Aorta (tissue), 5 donors: ENCODE measurements at regions not wholly inside any gene's neighbourhood (a gene's known extent, or its start where the extent isn't known, plus 50 kb on each side); places are given as distances from the start of the nearest gene placed in this dataset.

Source experiments
- ATAC-seq: fragments of 200-7000 bp; cut with Tn5 transposase; one replicate; pipeline ENCODE4 v1.9.1; 2022; ENCODE audit warnings: moderate library complexity; ENCODE audit not compliant: low FRiP score
- DNase-seq, 2 donors: peaks; one replicate each; pipeline ENCODE4 v3.0.0-alpha.2; 2020
- H3K27ac ChIP-seq, 2 donors: one replicate each; pipeline ENCODE4 v1.5.1; 2013; ENCODE audit warnings: low read length in 2 of 2, mild to moderate bottlenecking in 2 of 2, moderate library complexity in 2 of 2, control low read depth in 1 of 2, inconsistent platforms in 1 of 2, low read depth in 1 of 2
- H3K27me3 ChIP-seq, 2 donors: one replicate each; pipeline ENCODE4 v1.6.1; 2013; ENCODE audit warnings: control low read depth in 1 of 2, low read length in 1 of 2, mild to moderate bottlenecking in 1 of 2, moderate library complexity in 1 of 2; ENCODE audit not compliant: insufficient read depth in 2 of 2, control insufficient read depth in 1 of 2
- H3K36me3 ChIP-seq, 2 donors: one replicate each; pipeline ENCODE4 v1.6.1; 2013; ENCODE audit warnings: control low read depth in 1 of 2, low read length in 1 of 2, mild to moderate bottlenecking in 1 of 2; ENCODE audit not compliant: insufficient read depth in 2 of 2, control insufficient read depth in 1 of 2
- H3K4me1 ChIP-seq, 2 donors: one replicate each; pipeline ENCODE4 v1.6.1; 2013; ENCODE audit warnings: low read length in 2 of 2, control low read depth in 1 of 2, mild to moderate bottlenecking in 1 of 2, moderate library complexity in 1 of 2; ENCODE audit not compliant: insufficient read depth in 2 of 2, control insufficient read depth in 1 of 2
- H3K4me3 ChIP-seq, 2 donors: one replicate each; pipeline ENCODE4 v1.5.1; 2013; ENCODE audit warnings: low read length in 2 of 2, control low read depth in 1 of 2, mild to moderate bottlenecking in 1 of 2
- H3K9me3 ChIP-seq: one replicate; pipeline ENCODE4 v1.6.1; 2013; ENCODE audit warnings: mild to moderate bottlenecking, low read length; ENCODE audit not compliant: control insufficient read depth
- WGBS, 2 donors: extraction: QIAGEN DNeasy Blood & Tissue Kit; methylation state at CpG; one replicate each; pipeline ENCODE4 v1.1.7; 2013; 5-methylcytosine and 5-hydroxymethylcytosine counted together
- intact Hi-C, 2 donors: fragments of 100-400 bp; cut with DNase I; formaldehyde crosslinking; loops; one replicate each; pipeline versions ENCODE4 v1.14.2 to v1.15.0; 2022
- donor health status: healthy with polysubstance abuse.
- donor health status: Bipolar disorder and iron deficiency.
- donor health status: DM: no; HTN: no; CAD: no.
- donor health status: DM: no; HTN: no; CAD: no.
- donor health status: DM: yes; HTN: yes; CAD: no.

GRCh38 chr13:97148894-97149293 lies 73.2 kb upstream of the MBNL2 start:
- Histone ChIP-seq H3K9me3 (peaks cover 1% of the 10 kb centered on the region), H3K4me1 (peaks cover 0 to 2% of the 10 kb centered on the region in 2 donors), H3K27ac (no peak overlapping the region), H3K36me3 (no peaks in the 10 kb centered on the region), H3K27me3 (no peaks in the 10 kb centered on the region), H3K4me3 (no peak overlapping the region)
- ATAC-seq: no peak
- intact Hi-C loops: no loop called here
- DNase-seq: no peak
- whole genome bisulfite sequencing, 2 donors: 7 to 9% methylated on average over 4 of the region's 4 CpGs

GRCh38 chr13:97160421-97160820 lies 61.7 kb upstream of the MBNL2 start:
- 96 to 100% methylated on average over 2 of the region's 2 CpGs for WGBS, 2 donors
- H3K4me1 ChIP-seq: no peaks in the 10 kb centered on the region
- no peak overlapping the region for H3K4me3 ChIP-seq
- intact Hi-C loops: no loop called here
- no peaks in the 10 kb centered on the region for H3K27me3 ChIP-seq
- no peak overlapping the region for H3K27ac ChIP-seq
- ATAC-seq (no peak), DNase-seq (no peak)
- no peaks in the 10 kb centered on the region for H3K36me3 ChIP-seq
- H3K9me3 ChIP-seq: no peaks in the 10 kb centered on the region

GRCh38 chr13:97161582-97162231 lies 60.4 kb upstream of the MBNL2 start:
- DNase-seq (no peak), ATAC-seq (no peak)
- no peaks in the 10 kb centered on the region for H3K4me1 ChIP-seq
- no peaks in the 10 kb centered on the region for H3K9me3 ChIP-seq
- no peak overlapping the region for H3K27ac ChIP-seq
- WGBS, 2 donors: 84 to 88% methylated on average over 5 of the region's 5 CpGs
- intact Hi-C loops: no loop called here
- H3K27me3 ChIP-seq: no peaks in the 10 kb centered on the region
- H3K4me3 ChIP-seq: no peak overlapping the region
- no peaks in the 10 kb centered on the region for H3K36me3 ChIP-seq

- intact Hi-C loops: no loop called here
- 97 to 98% methylated on average over 2 of the region's 2 CpGs for WGBS, 2 donors
- ATAC-seq (no peak), DNase-seq (no peak)
- H3K4me1 ChIP-seq: no peaks in the 10 kb centered on the region
- no peak overlapping the region for H3K4me3 ChIP-seq
- H3K27ac ChIP-seq: no peak overlapping the region
- H3K9me3 ChIP-seq: no peaks in the 10 kb centered on the region
- H3K27me3 ChIP-seq: no peaks in the 10 kb centered on the region
- no peaks in the 10 kb centered on the region for H3K36me3 ChIP-seq
Observed at GRCh38 chr13:97165502-97166425, 56.4 kb upstream of the MBNL2 start.

GRCh38 chr13:97171136-97171535 lies 51.0 kb upstream of the MBNL2 start:
- Histone ChIP-seq H3K9me3 (no peaks in the 10 kb centered on the region), H3K36me3 (no peaks in the 10 kb centered on the region), H3K27me3 (no peaks in the 10 kb centered on the region), H3K27ac (no peak overlapping the region), H3K4me3 (no peak overlapping the region), H3K4me1 (no peaks in the 10 kb centered on the region)
- 70 to 83% methylated on average over 2 of the region's 2 CpGs for WGBS, 2 donors
- DNase-seq (no peak), ATAC-seq (no peak)
- intact Hi-C loops: no loop called here
